HG02759 (cell line): ENCODE measurements at regions not wholly inside any gene's neighbourhood (a gene's known extent, or its start where the extent isn't known, plus 50 kb on each side); places are given as distances from the start of the nearest gene placed in this dataset.
"Not testable (repeated sequence)": the region's sequence is repeated elsewhere in the genome, so short reads cannot be mapped to it uniquely, and the experiment has no call there.

ENCODE experiments used
- ATAC-seq: cut with Tn5 transposase; IDR thresholded peaks from one replicate; pipeline ENCODE4 v1.9.1; 2021; ENCODE audit warnings: mild to moderate bottlenecking, moderate library complexity; ENCODE audit not compliant: unreplicated experiment

DNA sequence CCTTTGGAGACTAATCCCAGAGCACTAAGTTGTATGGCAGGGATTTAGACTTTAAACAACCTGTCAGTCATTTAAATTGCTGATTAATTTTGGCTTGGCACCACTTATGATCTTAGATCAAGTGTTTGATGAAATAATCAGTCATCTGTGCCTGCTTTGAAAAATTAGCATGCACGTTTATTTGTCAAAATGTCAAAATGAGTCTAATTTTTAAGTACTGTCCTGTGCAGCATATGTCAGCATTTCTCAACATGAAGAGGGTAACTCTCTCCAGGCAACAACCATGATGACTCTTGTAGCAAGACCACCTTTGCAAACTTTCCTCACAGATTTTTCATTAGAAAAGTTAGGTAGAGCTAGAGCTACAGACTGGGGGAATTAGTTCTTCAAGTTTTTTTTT lies 155.7 kb upstream of the GJE1 start:
- ATAC-seq, result no peak

DNA sequence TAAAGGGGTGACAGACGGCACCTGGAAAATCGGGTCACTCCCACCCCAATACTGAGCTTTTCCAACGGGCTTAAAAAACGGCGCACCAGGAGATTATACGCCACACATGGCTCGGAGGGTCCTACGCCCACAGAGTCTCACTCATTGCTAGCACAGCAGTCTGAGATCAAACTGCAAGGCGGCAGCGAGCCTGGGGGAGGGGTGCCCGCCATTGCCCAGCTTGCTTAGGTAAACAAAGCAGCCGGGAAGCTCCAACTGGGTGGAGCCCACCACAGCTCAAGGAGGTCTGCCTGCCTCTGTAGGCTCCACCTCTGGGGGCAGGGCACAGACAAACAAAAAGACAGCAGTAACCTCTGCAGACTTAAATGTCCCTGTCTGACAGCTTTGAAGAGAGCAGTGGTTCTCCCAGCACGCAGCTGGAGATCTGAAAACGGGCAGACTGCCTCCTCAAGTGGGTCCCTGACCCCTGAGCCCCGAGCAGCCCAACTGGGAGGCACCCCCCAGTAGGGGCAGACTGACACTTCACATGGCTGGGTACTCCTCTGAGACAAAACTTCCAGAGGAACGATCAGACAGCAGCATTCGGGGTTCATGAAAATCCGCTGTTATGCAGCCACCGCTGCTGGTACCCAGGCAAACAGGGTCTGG lies 162.8 kb upstream of the GJE1 start:
- not testable (repeated sequence) for ATAC-seq

DNA sequence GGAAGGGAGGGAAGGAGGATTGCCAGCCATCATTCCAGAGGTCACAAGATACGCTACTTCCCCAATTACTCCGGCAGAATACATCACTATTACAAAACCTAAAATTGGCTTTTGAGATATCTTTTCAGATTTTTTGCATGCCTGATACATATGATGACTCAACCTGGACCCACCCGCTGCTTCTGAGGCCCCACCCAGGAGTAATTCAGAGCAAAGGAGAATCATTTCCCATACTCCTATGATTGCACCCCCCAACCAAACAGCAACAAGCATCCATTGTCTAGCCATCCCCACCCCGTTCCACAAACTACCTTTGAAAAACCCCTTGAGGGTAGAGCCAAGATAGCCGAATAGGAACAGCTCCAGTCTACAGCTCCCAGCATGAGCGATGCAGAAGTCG lies 163.5 kb upstream of the GJE1 start:
- ATAC-seq, result no peak

DNA sequence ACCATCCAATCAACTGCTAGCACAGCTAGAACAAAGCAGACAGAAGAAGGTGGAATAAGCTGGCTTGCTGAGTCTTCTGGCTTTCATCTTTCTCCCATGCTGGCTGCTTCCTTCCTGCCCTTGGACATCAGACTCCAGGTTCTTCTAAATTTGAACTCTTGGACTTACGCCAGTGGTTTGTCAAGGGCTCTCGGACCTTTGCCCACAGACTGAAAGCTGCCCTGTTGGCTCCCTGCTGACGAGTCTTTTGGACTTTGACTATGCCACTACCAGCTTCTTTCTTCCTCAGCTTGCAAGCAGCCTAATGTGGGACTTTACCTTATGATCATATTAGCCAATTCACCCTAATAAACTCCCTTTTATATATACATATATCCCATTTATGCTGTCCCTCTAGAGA lies 164.1 kb upstream of the GJE1 start:
- ATAC-seq, result no peak

DNA sequence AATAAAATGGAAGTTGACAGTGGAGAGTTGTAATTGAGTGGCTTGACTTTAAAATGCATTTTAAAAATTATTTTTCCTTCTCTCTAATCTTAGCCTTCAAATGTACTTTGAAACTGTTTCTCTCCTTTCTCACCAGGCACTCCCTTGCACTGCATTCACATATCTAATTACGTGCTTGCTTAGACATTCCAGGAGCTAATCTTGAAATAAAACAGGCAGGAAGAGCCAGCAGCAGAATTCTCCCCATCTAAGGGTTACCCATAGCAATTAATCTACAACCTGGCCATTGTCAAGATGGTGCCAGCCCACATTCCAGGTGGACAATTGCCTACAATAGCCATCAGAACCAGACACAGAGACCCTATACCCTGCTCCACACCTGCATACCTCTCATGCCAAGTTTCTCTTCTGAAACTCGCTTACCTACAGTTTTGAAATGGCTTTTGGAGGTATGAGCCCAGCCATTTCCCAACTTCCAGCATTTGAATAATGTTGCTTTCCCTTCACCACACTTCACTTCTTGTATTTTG lies 167.6 kb upstream of the GJE1 start:
- no peak for ATAC-seq

DNA sequence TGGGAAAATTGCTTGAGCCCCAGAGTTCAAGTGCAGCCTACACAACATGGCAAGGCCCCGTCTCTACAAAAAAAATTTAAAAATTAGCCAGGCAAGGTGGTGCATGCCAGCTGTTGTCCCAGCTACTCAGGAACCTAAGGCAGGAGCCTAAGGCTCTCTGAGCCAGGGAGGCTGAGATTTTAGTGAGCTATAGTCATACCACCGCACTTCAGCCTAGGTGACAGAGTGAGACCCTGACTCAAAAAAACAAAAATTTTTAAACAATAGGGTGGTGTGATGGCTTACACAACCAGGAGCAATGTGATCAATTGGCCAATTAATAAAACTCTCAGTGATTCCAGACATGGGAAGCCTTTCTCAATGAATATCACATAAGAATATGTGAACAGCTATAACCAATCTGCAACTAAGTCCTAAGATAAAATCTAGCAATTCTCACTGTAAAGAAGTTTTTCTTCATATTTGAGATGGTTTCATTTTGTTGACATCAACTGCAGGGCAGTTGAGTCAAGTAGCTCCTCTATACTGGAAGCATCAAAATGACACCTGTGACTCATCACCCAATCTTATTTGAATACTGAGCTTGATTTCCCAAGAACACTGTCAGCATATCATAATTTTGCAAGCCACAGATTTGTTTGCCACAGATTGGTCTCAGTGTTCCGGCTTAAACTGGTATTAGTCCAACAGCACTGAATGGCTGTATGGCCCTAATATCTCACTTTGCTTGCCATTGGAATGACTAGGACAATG lies 169.0 kb upstream of the GJE1 start:
- ATAC-seq, result no peak

DNA sequence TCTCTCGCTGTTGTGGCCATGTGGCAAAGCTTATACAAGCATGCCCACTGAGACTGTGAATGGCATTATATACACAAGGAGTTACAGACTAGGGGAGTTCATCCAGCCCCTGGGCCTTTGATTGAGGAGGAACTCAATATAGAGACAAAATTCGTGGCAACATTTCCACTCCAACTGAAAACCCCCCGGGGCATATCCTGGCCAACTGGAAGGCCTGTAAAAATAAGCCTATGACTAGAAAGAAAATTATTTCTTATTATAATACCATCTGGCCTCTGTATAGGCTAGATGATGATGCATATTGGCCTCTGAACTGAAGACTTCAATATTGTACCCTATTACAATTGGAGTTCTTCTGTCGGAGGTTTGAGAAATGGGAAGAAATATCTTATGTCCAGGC lies 175.5 kb upstream of the GJE1 start:
- no peak for ATAC-seq

DNA sequence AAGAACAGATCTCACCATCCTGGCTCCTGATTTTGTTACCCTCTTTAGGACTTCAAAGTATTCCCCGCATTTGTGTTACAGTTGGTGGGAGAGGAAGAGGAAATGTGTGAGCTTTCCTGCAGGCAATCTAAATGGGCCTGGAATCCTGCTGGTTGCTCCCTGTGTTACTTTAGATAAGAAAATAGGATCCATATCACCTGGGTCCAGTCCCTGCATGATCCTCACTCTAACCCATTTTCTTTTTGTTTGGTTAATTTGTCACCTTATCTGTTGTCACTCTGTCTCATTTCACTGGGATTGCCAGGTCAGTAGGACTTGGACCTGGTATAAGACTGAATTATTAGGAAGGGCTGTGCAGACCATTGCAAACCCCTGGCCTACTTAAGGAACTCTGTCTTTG lies 175.9 kb upstream of the GJE1 start:
- no peak for ATAC-seq

DNA sequence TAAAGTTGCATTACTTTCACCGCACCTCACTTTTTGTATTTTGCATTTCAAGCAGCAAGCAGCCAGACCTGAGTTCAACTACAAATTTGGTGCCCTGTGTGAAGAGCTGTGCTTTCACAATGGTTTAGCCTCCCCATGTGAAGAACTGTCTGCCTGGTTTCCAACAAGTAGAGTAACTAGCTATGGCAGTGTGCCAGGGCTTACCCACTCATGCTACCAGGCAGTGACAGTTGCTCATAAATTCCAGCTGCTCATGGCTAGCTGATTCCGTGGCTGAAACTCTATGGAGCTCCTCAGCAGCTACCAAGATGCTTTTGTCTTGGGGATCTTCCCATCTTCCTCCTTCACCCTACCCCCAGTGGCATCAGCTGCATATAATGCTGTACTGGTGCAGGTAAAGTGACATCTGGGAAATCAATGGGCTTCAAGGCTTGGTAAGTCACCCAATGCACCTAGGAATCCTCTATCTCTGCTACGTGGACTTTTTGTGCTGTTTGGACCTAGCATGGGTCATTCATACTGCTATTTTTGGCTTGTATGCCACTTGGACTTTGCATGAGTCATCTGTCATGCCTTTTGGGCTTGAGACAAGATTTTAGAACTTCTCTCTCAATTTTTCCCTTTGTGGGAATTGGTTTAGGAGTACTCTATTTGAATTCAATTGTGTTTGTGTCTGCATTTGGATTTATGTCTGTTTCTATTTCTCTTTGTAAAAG lies 176.5 kb upstream of the GJE1 start:
- no peak for ATAC-seq

DNA sequence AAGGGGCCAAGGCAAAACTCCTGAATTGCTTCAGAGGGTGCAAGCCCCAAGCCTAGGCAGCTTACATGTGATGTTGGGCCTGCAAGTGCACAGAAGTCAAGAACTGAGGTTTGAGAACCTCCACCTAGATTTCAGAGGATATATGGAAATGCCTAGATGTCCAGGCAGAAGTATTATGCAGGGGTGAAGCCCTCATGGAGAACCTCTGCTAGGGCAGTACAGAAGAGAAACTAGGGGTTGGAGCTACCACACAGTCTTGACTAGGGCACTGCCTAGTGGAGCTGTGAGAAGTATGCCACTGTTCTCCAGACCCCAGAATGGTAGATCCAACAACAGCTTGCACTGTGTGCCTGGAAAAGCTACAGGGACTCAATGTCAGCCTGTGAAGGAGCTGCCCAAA lies 179.7 kb upstream of the GJE1 start:
- no peak for ATAC-seq

DNA sequence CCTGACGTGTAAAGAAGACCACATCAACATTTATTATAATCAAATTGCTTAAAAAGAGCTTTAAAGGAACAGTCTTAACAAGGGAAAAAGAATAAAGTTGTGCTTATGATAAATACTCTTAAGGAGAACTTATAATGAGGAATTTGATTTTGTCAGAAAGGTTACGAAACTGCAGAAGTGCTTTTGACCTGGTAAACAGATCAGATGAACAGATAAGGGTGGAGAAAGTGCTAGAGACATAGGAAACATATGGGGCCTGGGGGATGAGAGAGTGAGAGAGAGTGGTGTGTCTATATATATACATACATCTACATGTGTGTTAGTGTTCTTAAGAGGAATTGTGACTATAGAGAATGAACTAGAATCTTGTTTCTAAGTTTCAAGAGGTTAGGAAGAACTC lies 186.2 kb upstream of the GJE1 start:
- ATAC-seq, result no peak

DNA sequence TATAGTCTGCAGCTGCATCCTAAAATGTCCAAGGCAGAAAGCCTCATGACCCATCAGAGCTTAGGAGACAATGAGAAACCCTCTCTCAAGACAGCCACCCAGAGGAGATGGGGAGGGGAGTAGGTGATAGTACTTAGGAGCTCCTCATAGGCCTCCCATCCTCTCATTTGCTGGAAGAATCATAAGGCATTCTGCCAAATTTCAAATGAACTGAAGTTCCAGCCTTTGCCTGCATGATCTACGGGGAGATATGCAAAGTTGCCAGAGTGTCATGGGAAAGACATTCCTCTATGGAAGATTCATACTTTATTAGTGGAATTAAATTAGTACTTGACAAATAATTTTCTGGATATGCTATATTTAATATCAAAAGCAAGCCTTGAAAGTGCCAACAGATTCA lies 194.1 kb upstream of the GJE1 start:
- ATAC-seq, result no peak

DNA sequence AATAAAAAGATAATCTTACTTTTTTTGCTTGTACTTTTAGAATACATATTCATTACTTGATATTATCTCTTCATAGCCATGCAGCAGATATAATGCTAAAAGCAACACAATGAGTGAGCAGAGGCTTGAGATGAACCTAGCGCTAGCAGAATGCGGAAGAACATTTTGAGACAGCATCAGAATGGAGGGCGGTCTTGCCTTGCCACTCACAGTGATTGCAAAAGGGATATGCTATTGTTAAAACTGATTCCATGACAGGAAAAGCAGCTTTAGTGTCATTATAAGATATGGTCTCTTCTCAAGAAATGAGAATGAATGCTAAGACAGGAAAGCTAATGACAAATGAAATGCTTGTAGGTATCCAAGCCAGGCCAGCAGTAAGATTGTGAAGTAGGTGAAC lies 200.0 kb upstream of the GJE1 start:
- no peak for ATAC-seq

DNA sequence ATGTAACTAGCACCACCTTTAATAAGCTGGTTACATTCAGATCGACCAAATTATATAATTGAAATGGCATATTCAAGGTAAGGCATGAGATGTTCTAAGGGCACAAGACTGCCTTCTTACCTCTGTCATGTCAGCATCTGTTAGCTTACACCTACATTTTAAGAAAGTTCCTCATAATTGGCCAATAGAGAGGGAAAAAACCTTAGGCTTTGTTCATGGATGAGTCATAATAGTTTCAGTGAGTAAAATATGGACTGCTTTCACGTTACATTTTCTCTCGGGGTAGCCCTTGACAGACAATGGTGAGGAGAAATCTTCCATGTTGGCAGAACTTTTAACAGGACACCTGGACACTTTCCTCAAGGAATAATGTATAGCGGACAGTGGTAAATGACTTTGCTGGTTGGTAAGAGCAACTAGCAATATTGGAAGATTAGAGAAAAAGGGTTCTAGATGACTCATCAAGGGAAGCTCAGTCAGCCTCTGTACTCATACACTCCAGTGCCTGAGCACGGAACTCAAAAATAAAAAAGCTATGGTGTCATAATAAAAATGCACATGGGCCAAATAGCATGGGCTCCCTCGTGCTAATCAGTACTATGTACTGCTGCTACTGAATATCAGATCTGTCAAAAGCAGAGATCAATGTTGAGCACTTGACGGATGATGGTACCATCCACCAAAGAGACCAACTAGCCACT lies 206.4 kb upstream of the GJE1 start:
- peak; percentile 81 for ATAC-seq

DNA sequence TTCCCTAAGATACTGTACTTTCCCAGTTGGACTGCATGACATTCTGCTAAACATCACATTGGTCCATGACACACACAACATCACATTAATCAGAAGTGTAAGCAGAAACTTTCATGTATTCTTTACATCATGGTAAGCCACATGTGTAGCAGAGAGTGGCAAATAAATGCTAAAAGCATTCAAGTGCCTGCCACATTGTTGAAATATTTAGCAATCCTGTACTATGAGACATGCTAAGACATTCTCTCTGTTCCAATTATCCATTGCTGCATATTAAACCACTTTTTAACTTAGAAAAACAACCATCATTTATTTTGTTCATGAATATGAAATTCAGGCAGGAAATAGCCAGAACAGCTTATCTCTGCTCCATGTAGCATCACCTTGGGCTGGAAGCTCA lies 207.7 kb upstream of the GJE1 start:
- ATAC-seq, result no peak

DNA sequence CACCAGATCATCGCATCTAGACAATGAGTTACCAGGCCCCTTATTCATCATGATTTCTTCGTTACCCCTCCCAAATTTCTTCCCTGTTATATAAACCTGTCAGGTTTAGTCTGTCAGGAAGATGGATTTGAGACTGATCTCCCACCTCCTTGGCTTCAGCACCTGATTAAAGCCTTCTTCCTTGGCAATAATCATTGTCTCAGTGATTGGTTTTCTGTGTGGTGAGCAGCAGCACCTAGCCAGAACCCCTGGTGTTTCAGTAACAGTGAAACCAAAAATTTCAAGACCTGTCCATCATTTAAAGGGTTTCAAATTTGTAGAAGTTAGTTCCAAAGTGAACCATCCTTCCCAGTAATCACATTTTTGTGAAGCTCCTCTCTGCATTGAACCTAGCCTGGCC lies 209.8 kb upstream of the GJE1 start:
- no peak for ATAC-seq

DNA sequence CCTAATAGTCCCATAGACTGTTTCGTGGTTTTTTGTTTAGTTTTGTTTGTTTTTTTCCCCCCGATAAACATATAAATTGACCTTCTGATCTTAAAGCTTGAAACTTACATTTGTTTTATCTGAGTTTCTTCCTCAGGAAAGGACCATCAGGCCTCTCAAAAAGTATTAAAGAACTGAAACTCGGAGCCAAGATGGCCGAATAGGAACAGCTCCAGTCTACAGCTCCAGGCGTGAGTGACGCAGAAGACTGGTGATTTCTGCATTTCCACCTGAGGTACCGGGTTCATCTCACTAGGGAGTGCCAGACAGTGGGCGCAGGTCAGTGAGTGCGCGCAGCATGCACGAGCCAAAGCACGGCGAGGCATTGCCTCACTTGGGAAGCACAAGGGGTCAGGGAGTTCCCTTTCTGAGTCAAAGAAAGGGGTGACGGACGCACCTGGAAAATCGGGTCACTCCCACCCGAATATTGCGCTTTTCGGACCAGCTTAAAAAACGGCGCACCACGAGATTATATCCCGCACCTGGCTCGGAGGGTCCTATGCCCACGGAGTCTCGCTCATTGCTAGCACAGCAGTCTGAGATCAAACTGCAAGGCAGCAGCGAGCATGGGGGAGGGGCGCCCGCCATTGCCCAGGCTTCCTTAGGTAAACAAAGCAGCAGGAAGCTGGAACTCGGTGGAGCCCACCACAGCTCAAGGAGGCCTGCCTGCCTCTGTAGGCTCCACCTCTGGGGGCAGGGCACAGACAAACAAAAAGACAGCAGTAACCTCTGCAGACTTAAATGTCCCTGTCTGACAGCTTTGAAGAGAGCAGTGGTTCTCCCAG lies 215.8 kb upstream of the GJE1 start:
- not testable (repeated sequence) for ATAC-seq

DNA sequence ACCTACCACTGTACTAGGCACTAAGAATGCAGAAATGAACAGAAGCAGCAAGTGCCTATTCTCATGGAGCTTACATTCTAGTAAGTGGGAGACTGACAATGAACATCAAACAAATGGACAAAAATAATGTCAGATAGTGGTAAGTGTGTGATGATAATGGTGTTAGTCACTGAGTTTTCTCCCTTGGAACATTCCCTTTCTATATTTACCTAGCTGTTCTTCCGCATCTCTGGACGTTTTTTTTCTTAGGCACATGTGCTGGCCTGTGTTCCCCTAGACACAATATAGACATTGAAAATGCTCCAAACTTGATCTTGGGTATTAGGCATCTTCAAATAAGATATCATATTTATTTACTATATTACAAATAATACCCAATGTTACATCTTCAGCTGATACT lies 218.1 kb upstream of the GJE1 start:
- ATAC-seq, result no peak

DNA sequence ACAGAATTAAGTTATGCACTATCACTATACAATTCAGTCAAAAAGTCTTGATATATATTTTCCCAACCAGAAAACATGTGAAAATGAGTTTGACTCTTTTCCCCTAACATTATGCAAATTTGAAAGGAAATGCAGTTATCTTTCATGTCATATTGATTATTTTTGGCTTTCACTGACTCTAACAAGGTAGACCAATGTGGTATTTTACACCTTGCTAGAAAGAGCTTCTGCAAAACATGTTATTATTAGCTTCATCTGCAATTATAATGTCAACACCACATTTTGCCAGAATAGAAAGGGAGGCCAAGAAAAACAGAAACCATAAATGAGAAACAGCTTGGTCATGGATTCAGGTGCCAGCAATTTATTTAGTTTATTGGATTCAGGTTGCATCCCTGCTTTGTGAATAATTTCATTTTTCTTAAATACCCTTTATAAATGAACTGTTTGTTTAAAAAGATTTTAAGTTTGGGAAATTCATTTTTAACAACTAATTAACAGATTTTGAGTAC lies 226.1 kb upstream of the GJE1 start:
- ATAC-seq, result no peak

DNA sequence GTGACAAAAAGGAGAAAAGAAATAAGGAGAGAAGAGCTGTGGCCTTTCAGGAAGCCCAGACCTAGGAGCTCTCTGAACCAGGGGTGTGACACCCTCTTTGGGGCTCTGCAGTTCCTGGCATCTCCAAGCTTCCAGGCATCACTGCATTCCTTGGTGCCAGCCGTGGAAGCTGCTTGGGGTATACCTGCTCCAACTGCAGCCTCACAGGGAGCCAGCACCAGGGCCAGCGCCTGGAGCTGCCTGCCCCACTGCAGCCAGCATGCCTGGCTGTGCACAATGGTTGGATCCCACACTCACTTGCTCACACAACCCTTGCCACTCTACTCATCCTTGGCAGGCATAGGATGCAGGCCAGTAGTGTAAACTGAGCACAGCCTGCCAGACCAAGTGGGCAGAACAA lies 242.1 kb upstream of the GJE1 start:
- no peak for ATAC-seq
